Gastroesophageal sphincter (tissue), 3 donors: ENCODE measurements at regions not wholly inside any gene's neighbourhood (a gene's known extent, or its start where the extent isn't known, plus 50 kb on each side); places are given as distances from the start of the nearest gene placed in this dataset.

Experiments used
- EP300 ChIP-seq: sonication (generic); formaldehyde crosslinking; IDR thresholded peaks from one replicate; pipeline ENCODE4 v1.6.1; 2017; ENCODE audit warnings: antibody characterized with exemption, mild to moderate bottlenecking
- POLR2A ChIP-seq, 2 donors: fragments of 450-650 bp; IDR thresholded peaks; one replicate each; pipeline ENCODE4 v1.6.1; 2017; ENCODE audit warnings: antibody characterized with exemption in 2 of 2, mild to moderate bottlenecking in 2 of 2, moderate library complexity in 1 of 2
- TF ChIP-seq, protein P1 (sequence below), 4 experiments: fragments of 200-600 bp in 2 of 4; fragments of 450-650 bp in 2 of 4; sonication (generic) in 1 of 4; IDR thresholded peaks; one replicate each; pipeline ENCODE4 v1.5.1; 2017 to 2019; ENCODE audit warnings: antibody characterized with exemption in 4 of 4, mild to moderate bottlenecking in 2 of 4, moderate library complexity in 2 of 4

DNA sequence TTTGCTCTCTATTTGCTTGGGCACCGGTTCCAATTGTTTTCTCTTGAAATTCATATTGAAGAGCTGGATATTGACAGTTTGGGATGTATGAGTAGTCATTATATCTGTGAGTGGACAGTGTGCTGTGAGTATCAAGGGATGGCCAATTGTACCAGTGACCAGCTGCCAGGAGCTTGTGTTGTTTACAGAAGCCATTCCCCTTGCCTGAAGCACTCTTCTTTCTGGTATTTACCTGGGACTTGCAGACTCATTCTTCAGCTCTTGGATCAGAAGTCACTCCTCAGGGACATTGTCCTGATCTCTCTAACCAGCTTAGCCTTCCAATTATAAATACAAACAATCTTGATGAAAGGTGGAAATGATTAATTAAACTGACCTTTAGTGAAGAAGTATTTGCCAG, 438.3 kb upstream of the LRATD1 start:
- TF ChIP-seq, protein P1, sequence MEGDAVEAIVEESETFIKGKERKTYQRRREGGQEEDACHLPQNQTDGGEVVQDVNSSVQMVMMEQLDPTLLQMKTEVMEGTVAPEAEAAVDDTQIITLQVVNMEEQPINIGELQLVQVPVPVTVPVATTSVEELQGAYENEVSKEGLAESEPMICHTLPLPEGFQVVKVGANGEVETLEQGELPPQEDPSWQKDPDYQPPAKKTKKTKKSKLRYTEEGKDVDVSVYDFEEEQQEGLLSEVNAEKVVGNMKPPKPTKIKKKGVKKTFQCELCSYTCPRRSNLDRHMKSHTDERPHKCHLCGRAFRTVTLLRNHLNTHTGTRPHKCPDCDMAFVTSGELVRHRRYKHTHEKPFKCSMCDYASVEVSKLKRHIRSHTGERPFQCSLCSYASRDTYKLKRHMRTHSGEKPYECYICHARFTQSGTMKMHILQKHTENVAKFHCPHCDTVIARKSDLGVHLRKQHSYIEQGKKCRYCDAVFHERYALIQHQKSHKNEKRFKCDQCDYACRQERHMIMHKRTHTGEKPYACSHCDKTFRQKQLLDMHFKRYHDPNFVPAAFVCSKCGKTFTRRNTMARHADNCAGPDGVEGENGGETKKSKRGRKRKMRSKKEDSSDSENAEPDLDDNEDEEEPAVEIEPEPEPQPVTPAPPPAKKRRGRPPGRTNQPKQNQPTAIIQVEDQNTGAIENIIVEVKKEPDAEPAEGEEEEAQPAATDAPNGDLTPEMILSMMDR (IDR thresholded peaks at IDR 0.05), result no peak
- TF ChIP-seq EP300, result no peak
- TF ChIP-seq POLR2A (IDR thresholded peaks at IDR 0.05), result no peak
